H1 (cell line): ENCODE measurements at regions not wholly inside any gene's neighbourhood (a gene's known extent, or its start where the extent isn't known, plus 50 kb on each side); places are given as distances from the start of the nearest gene placed in this dataset.

Experiments used
- CTCF ChIA-PET: fragments of 300-600 bp; sonication (Branson Sonifier 250); formaldehyde crosslinking; loops from one replicate; lab custom pipeline; 2021; ENCODE audit not compliant: partially characterized antibody; lab: Charles Lee
- POLR2A ChIA-PET: fragments of 300-600 bp; sonication (Branson Sonifier 250); formaldehyde crosslinking; loops from one replicate; lab custom pipeline; 2021; ENCODE audit warnings: inconsistent platforms; ENCODE audit not compliant: partially characterized antibody; lab: Charles Lee
- DNase-seq, 2 experiments: peaks; one replicate each; pipeline versions ENCODE4 v3.0.0 to v3.0.0-alpha.2; 2010 to 2022; ENCODE audit warnings: low spot score in 2 of 2, low read depth in 1 of 2, mixed read lengths in 1 of 2
- FAIRE-seq: peaks from 2 replicates; lab custom pipeline; 2011; peaks lifted over from hg19 to GRCh38; lab: Jason Lieb, UNC
- H2AFZ ChIP-seq: 2 replicates; pipeline ENCODE4 v1.8.1; 2012; ENCODE audit warnings: low read length, inconsistent platforms
- H2AK5ac ChIP-seq: 2 replicates; pipeline ENCODE4 v1.6.1; 2013; ENCODE audit warnings: low read depth, low read length
- H2BK120ac ChIP-seq: replicated peaks from 2 replicates; pipeline ENCODE3; 2013; ENCODE audit warnings: low read depth, low read length, inconsistent platforms
- H2BK12ac ChIP-seq: 2 replicates; pipeline ENCODE4 v1.6.1; 2013; ENCODE audit warnings: low read depth, low read length
- H2BK15ac ChIP-seq: 2 replicates; pipeline ENCODE4 v1.6.1; 2013; ENCODE audit warnings: low read length
- H2BK20ac ChIP-seq: 2 replicates; pipeline ENCODE4 v1.6.1; 2013; ENCODE audit warnings: low read length
- H2BK5ac ChIP-seq: 2 replicates; pipeline ENCODE4 v1.6.1; 2013; ENCODE audit warnings: low read depth, low read length
- H3K14ac ChIP-seq: 2 replicates; pipeline ENCODE4 v1.6.1; 2013; ENCODE audit warnings: inconsistent platforms; ENCODE audit not compliant: insufficient read length
- H3K18ac ChIP-seq: 2 replicates; pipeline ENCODE4 v1.6.1; 2013; ENCODE audit warnings: low read length; ENCODE audit errors: extremely low read depth
- H3K23ac ChIP-seq: 2 replicates; pipeline ENCODE4 v1.6.1; 2013; ENCODE audit warnings: inconsistent platforms; ENCODE audit not compliant: insufficient read length
- H3K23me2 ChIP-seq: 2 replicates; pipeline ENCODE4 v1.6.1; 2013; ENCODE audit warnings: low read depth, low read length
- H3K27ac ChIP-seq: 2 replicates; pipeline ENCODE4 v1.6.1; 2011; ENCODE audit warnings: low read depth, low read length, inconsistent platforms
- H3K27me3 ChIP-seq, 4 experiments: replicated peaks in 1 of 4; 1 replicate in 1 of 4; 2 replicates in 3 of 4; pipeline versions ENCODE4 v1.6.1 to v1.8.1; 2011 to 2013; ENCODE audit warnings: low read length in 3 of 4, mild to moderate bottlenecking in 3 of 4, inconsistent platforms in 2 of 4, mixed read lengths in 2 of 4, moderate library complexity in 1 of 4; ENCODE audit not compliant: control insufficient read depth in 3 of 4, insufficient read depth in 3 of 4; ENCODE audit errors: extremely low read depth in 1 of 4
- H3K36me3 ChIP-seq, 4 experiments: 2 replicates each; pipeline versions ENCODE4 v1.6.1 to v1.8.1; 2011 to 2013; ENCODE audit warnings: mild to moderate bottlenecking in 4 of 4, low read length in 3 of 4, moderate library complexity in 2 of 4, control low read depth in 1 of 4, inconsistent platforms in 1 of 4; ENCODE audit not compliant: insufficient read depth in 4 of 4, control insufficient read depth in 2 of 4
- H3K4ac ChIP-seq: replicated peaks from 2 replicates; pipeline ENCODE3; 2013; ENCODE audit warnings: low read length, low read depth, mixed read lengths, inconsistent platforms; ENCODE audit not compliant: insufficient read length
- H3K4me1 ChIP-seq, 4 experiments: replicated peaks in 1 of 4; 1 replicate in 1 of 4; 2 replicates in 3 of 4; pipeline versions ENCODE4 v1.6.1 to v1.8.1; 2011 to 2013; ENCODE audit warnings: low read length in 3 of 4, inconsistent platforms in 2 of 4, mixed read lengths in 1 of 4; ENCODE audit not compliant: insufficient read depth in 4 of 4, control insufficient read depth in 3 of 4
- H3K4me2 ChIP-seq, 2 experiments: 2 replicates each; pipeline versions ENCODE4 v1.6.1 to v1.8.1; 2011 to 2013; ENCODE audit warnings: low read depth in 2 of 2, low read length in 2 of 2, control low read depth in 1 of 2, inconsistent platforms in 1 of 2, mild to moderate bottlenecking in 1 of 2; ENCODE audit not compliant: insufficient read depth in 1 of 2
- H3K4me3 ChIP-seq, 4 experiments: fragments of 200-600, 300-600 bp in 1 of 4; sonication (generic), shearing (Covaris generic), sonication (Bioruptor Twin) in 1 of 4; 2 replicates each; pipeline versions ENCODE4 v1.5.1 to v1.8.1; 2011 to 2016; ENCODE audit warnings: low read length in 4 of 4, low read depth in 3 of 4, control low read depth in 2 of 4, inconsistent platforms in 2 of 4, mild to moderate bottlenecking in 2 of 4, mixed read lengths in 1 of 4, moderate library complexity in 1 of 4; ENCODE audit not compliant: insufficient read depth in 2 of 4; ENCODE audit errors: extremely low read depth in 1 of 4
- H3K56ac ChIP-seq: replicated peaks from 2 replicates; pipeline ENCODE3; 2013; ENCODE audit warnings: low read depth, mild to moderate bottlenecking, mixed read lengths, low read length, inconsistent platforms; ENCODE audit not compliant: insufficient read length
- H3K79me1 ChIP-seq: 2 replicates; pipeline ENCODE4 v1.6.1; 2013; ENCODE audit warnings: low read depth, low read length, control low read depth
- H3K79me2 ChIP-seq, 2 experiments: 2 replicates each; pipeline versions ENCODE4 v1.6.1 to v1.8.1; 2012 to 2013; ENCODE audit warnings: low read length in 2 of 2, mild to moderate bottlenecking in 2 of 2, inconsistent platforms in 1 of 2; ENCODE audit not compliant: insufficient read depth in 2 of 2, control insufficient read depth in 1 of 2
- H3K9ac ChIP-seq, 4 experiments: replicated peaks in 1 of 4; 1 replicate in 1 of 4; 2 replicates in 3 of 4; pipeline versions ENCODE4 v1.6.1 to v1.8.1; 2011 to 2013; ENCODE audit warnings: low read depth in 3 of 4, low read length in 3 of 4, control low read depth in 2 of 4, mild to moderate bottlenecking in 2 of 4, moderate library complexity in 2 of 4, inconsistent platforms in 1 of 4; ENCODE audit errors: extremely low read depth in 1 of 4
- H3K9me3 ChIP-seq, 2 experiments: 2 replicates each; pipeline versions ENCODE4 v1.6.1 to v1.8.1; 2012 to 2013; ENCODE audit warnings: mild to moderate bottlenecking in 2 of 2, moderate library complexity in 2 of 2, control low read depth in 1 of 2, inconsistent platforms in 1 of 2, low read depth in 1 of 2, low read length in 1 of 2, mixed read lengths in 1 of 2; ENCODE audit not compliant: insufficient read depth in 2 of 2
- H4K20me1 ChIP-seq, 2 experiments: replicated peaks in 1 of 2; 2 replicates each; pipeline versions ENCODE3 to v1.8.1; 2011 to 2013; ENCODE audit warnings: inconsistent platforms in 2 of 2, low read length in 2 of 2, mild to moderate bottlenecking in 1 of 2; ENCODE audit not compliant: insufficient read depth in 2 of 2, control insufficient read depth in 1 of 2
- H4K5ac ChIP-seq: 2 replicates; pipeline ENCODE4 v1.6.1; 2013; ENCODE audit warnings: low read length, low read depth, mixed read lengths, inconsistent platforms; ENCODE audit not compliant: insufficient read length
- H4K8ac ChIP-seq: 2 replicates; pipeline ENCODE4 v1.8.0; 2013; ENCODE audit warnings: mild to moderate bottlenecking, moderate library complexity, low read length, inconsistent platforms; ENCODE audit not compliant: insufficient read depth; ENCODE audit errors: extremely low read depth
- H4K91ac ChIP-seq: replicated peaks from 2 replicates; pipeline ENCODE3; 2013; ENCODE audit warnings: low read length, mixed read lengths, inconsistent platforms; ENCODE audit not compliant: insufficient read length
- CEBPB ChIP-seq: IDR thresholded peaks from 2 replicates; pipeline ENCODE4 v1.6.1; 2012; ENCODE audit warnings: low read depth, low read length
- CREB1 ChIP-seq: IDR thresholded peaks from 2 replicates; pipeline ENCODE4 v1.6.1; 2012; ENCODE audit warnings: inconsistent platforms
- EZH2 ChIP-seq: fragments of 200-600 bp; sonication (generic); IDR thresholded peaks from 2 replicates; pipeline ENCODE4 v1.7.1; 2012; ENCODE audit warnings: low read depth, mild to moderate bottlenecking, moderate library complexity, low read length, inconsistent platforms; ENCODE audit not compliant: severe bottlenecking
- MAFK ChIP-seq: IDR thresholded peaks from 2 replicates; pipeline ENCODE4 v1.6.1; 2012; ENCODE audit warnings: low read depth, mild to moderate bottlenecking, improper control_type of control experiment, low read length
- SP1 ChIP-seq: IDR thresholded peaks from 2 replicates; pipeline ENCODE4 v1.6.1; 2011; ENCODE audit warnings: low read depth, low read length
- SP2 ChIP-seq: IDR thresholded peaks from 2 replicates; pipeline ENCODE4 v1.6.1; 2012; ENCODE audit warnings: mild to moderate bottlenecking, low read length, inconsistent platforms
- TAF7 ChIP-seq: optimal IDR thresholded peaks from 2 replicates; pipeline ENCODE3; 2011; ENCODE audit warnings: low read depth, mild to moderate bottlenecking, inconsistent platforms, low read length, moderate library complexity, borderline replicate concordance
- TEAD4 ChIP-seq: IDR thresholded peaks from 2 replicates; pipeline ENCODE4 v1.6.1; 2012; ENCODE audit warnings: low read depth, low read length, inconsistent platforms, mixed read lengths
- WGBS, 2 experiments: shearing (Covaris generic) in 1 of 2; methylation state at CpG; one replicate each; pipeline versions ENCODE4 v1.1.6 to v1.1.7; 2013 to 2015; ENCODE audit warnings: low lambda C conversion rate in 2 of 2, mixed read lengths in 2 of 2, inconsistent platforms in 1 of 2, low coverage in 1 of 2, missing lambda C conversion rate in 1 of 2; ENCODE audit not compliant: insufficient replicate concordance in 2 of 2, insufficient coverage in 1 of 2, insufficient read length in 1 of 2; ENCODE audit errors: extremely low coverage in 1 of 2, missing lambda C conversion rate in 1 of 2; 5-methylcytosine and 5-hydroxymethylcytosine counted together

DNA sequence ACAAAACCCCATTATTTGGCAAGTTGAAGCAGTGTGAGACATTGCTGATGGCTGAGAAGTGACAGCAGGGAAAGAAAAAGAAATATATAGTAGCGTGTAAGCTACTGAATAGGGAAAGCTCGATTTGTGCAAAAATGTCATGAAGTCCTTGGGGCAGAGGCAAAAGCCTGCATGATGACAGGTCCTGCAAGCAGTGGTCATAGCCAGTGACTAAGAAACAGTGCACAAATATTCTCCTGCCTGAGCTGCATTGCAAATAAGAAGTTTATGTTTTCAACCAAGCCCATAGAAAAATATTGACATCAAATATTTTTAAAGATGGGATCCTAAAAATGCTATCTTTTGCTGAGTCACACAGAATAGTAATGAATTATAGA, 270.0 kb downstream of the SLITRK6 start:
- H3K79me2 ChIP-seq = no peaks in the 10 kb centered on the region
- no peak overlapping the region for H3K9ac ChIP-seq
- H3K9me3 ChIP-seq = no peaks in the 10 kb centered on the region
- no peak overlapping the region for H3K4me2 ChIP-seq
- no peak overlapping the region for H4K5ac ChIP-seq
- no peak overlapping the region for H2AK5ac ChIP-seq
- H3K23ac ChIP-seq = no peak overlapping the region
- H2BK12ac ChIP-seq = no peak overlapping the region
- H2AFZ ChIP-seq = peak overlapping the region; percentile 57; the same call in 1 of the 2 replicates
- H3K27ac ChIP-seq = no peak overlapping the region
- TF ChIP-seq EZH2 (no peak), SP2 (no peak), SP1 (no peak), CEBPB (no peak), MAFK (no peak), TAF7 (no peak), CREB1 (no peak), TEAD4 (no peak)
- no peaks in the 10 kb centered on the region for H3K23me2 ChIP-seq
- 87% methylated on average over 2 of the region's 2 CpGs; no CpG with 5 or more reads in 1 of the 2 experiments for WGBS, 2 experiments
- FAIRE-seq (no peak), DNase-seq (no peak)
- H4K91ac ChIP-seq = no peak overlapping the region
- no peak overlapping the region for H2BK5ac ChIP-seq
- POLR2A ChIA-PET = interaction anchor here (1.0 kb wide), 1 partner anchor 11 kb away, joined by 3 read pairs; no protein-coding TSS in a partner anchor
- no peaks in the 10 kb centered on the region for H3K4me1 ChIP-seq
- no peak overlapping the region for H4K8ac ChIP-seq
- no peaks in the 10 kb centered on the region for H3K79me1 ChIP-seq
- no peak overlapping the region for H2BK15ac ChIP-seq
- no peaks in the 10 kb centered on the region for H4K20me1 ChIP-seq
- no peak overlapping the region for H2BK120ac ChIP-seq
- no peak overlapping the region for H3K4me3 ChIP-seq
- H3K56ac ChIP-seq = no peak overlapping the region
- no peak overlapping the region for H3K14ac ChIP-seq
- no peak overlapping the region for H2BK20ac ChIP-seq
- CTCF ChIA-PET = interaction anchor here (0.6 kb wide), 2 partner anchors 39 to 336 kb away, joined by 3 read pairs; no protein-coding TSS in a partner anchor
- no peak overlapping the region for H3K4ac ChIP-seq
- H3K18ac ChIP-seq = no peak overlapping the region
- H3K27me3 ChIP-seq = no peaks in the 10 kb centered on the region
- no peaks in the 10 kb centered on the region for H3K36me3 ChIP-seq
